GM10266 (cell line): ENCODE measurements at regions not wholly inside any gene's neighbourhood (a gene's known extent, or its start where the extent isn't known, plus 50 kb on each side); places are given as distances from the start of the nearest gene placed in this dataset.

Source experiments
- DNase-seq: peaks from one replicate; pipeline ENCODE4 v3.0.0; 2012; ENCODE audit errors: extremely low spot score
- TF ChIP-seq, protein P1 (sequence below): IDR thresholded peaks from 2 replicates; pipeline ENCODE4 v1.5.1; 2012; ENCODE audit warnings: mild to moderate bottlenecking, low read depth; ENCODE audit not compliant: control insufficient read depth, insufficient read depth; ENCODE audit errors: missing control alignments

DNA sequence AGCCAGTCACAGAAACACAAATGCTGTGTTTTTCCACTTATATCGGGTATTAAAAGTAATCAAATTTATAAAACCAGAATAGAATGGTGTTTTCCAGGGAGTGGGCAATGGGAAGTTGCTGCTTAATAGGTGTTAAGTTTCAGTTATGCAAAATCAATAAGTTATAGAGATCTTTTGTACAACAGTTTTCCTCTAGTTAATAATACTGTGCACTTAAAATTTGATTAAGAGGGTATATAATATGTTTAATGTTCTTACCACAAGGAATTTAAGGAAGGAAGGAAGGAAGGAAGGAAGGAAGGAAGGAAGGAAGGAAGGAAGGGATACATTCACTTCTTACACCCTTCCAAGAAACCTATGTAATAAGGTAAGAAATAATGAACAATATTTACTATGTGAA lies 867.7 kb upstream of the CDH6 start:
- TF ChIP-seq, protein P1, sequence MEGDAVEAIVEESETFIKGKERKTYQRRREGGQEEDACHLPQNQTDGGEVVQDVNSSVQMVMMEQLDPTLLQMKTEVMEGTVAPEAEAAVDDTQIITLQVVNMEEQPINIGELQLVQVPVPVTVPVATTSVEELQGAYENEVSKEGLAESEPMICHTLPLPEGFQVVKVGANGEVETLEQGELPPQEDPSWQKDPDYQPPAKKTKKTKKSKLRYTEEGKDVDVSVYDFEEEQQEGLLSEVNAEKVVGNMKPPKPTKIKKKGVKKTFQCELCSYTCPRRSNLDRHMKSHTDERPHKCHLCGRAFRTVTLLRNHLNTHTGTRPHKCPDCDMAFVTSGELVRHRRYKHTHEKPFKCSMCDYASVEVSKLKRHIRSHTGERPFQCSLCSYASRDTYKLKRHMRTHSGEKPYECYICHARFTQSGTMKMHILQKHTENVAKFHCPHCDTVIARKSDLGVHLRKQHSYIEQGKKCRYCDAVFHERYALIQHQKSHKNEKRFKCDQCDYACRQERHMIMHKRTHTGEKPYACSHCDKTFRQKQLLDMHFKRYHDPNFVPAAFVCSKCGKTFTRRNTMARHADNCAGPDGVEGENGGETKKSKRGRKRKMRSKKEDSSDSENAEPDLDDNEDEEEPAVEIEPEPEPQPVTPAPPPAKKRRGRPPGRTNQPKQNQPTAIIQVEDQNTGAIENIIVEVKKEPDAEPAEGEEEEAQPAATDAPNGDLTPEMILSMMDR: no peak
- no peak for DNase-seq

DNA sequence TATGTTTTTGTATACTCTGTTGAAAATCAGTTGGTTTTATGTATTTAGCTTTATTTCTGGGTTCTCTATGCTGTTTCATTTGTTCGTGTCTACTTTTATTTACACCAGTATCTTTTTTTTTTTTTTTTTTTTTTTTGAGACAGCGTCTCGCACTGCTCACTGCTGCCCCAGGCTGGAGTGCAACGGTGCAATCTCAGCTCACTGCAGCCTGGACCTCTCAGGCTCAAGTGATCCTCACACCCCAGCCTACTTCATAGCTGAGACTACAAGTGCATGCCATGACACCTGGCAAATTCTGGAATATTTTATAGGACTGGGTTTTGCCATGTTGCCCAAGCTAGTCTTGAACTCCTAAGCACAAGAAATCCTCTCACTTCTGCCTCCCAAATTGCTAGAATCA lies 869.4 kb upstream of the CDH6 start:
- TF ChIP-seq, protein P1: no peak

DNA sequence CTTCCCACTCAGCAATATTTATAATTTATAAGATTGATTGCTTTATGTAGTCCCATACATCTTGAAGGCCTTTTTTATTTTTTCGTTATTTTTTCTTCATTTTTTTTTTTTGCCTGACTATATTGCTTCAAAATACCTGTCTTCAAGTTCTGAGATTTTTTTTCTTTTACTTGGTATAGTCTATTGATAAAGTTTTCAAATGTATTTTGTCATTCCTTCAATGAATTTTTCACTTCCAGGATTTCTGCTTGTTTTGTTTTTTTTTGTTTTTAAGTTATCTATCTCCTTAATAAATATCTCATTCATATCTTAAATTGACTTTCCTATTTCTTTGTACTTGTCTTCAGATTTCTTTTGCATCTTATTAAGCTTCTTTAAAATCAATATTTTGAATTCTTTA lies 905.6 kb upstream of the CDH6 start:
- no peak for DNase-seq
- TF ChIP-seq, protein P1: no peak

More for the DNA sequence above, 869.4 kb upstream of the CDH6 start:
- DNase-seq: no peak

GRCh38 chr5:30279237-30279636 lies 914.2 kb upstream of the CDH6 start:
- DNase-seq: no peak
- TF ChIP-seq, protein P1: no peak

GRCh38 chr5:30267026-30267425 lies 926.5 kb upstream of the CDH6 start:
- TF ChIP-seq, protein P1: no peak
- DNase-seq: no peak

- DNase-seq: no peak
- TF ChIP-seq, protein P1: no peak
Observed at GRCh38 chr5:30239331-30240022, 954.0 kb upstream of the CDH6 start.

- DNase-seq: no peak
- TF ChIP-seq, protein P1: no peak
Observed at GRCh38 chr5:30237189-30237588, 956.3 kb upstream of the CDH6 start.
